BE2C (cell line): ENCODE measurements at regions not wholly inside any gene's neighbourhood (a gene's known extent, or its start where the extent isn't known, plus 50 kb on each side); places are given as distances from the start of the nearest gene placed in this dataset.

Experiments
- DNase-seq: peaks from one replicate; pipeline ENCODE4 v3.0.0-alpha.2; 2020
- H3K27me3 ChIP-seq: fragments of 250-450 bp; sonication (Bioruptor Pico); 2 replicates; pipeline ENCODE4 v1.5.1; 2020; ENCODE audit warnings: mild to moderate bottlenecking
- H3K36me3 ChIP-seq: fragments of 250-450 bp; sonication (Bioruptor Pico); 2 replicates; pipeline ENCODE4 v1.5.1; 2020; ENCODE audit warnings: mild to moderate bottlenecking
- H3K4me1 ChIP-seq: fragments of 250-450 bp; sonication (Bioruptor Pico); 2 replicates; pipeline ENCODE4 v1.5.1; 2020
- H3K4me3 ChIP-seq: 2 replicates; pipeline ENCODE4 v1.5.1; 2011; ENCODE audit warnings: low read depth, low read length
- H3K9me3 ChIP-seq: fragments of 250-450 bp; sonication (Bioruptor Pico); 2 replicates; pipeline ENCODE4 v1.5.1; 2020
- CTCF ChIP-seq: IDR thresholded peaks from 2 replicates; pipeline ENCODE4 v1.5.1; 2012; ENCODE audit warnings: mild to moderate bottlenecking, low read depth, low read length

- H3K4me1 ChIP-seq: no peaks in the 10 kb centered on the region; the same call in 1 of the 2 replicates
- no peak overlapping the region for H3K4me3 ChIP-seq
- no peaks in the 10 kb centered on the region for H3K36me3 ChIP-seq
- no peaks in the 10 kb centered on the region for H3K9me3 ChIP-seq
- no peak for TF ChIP-seq CTCF
- H3K27me3 ChIP-seq: no peaks in the 10 kb centered on the region
- DNase-seq: no peak
Observed at GRCh38 chr1:104136621-104137020, 386.9 kb downstream of the AMY1C start.

- Histone ChIP-seq H3K36me3 (no peaks in the 10 kb centered on the region), H3K4me1 (no peaks in the 10 kb centered on the region), H3K27me3 (no peaks in the 10 kb centered on the region), H3K9me3 (no peaks in the 10 kb centered on the region), H3K4me3 (no peak overlapping the region)
- no peak for TF ChIP-seq CTCF
- no peak for DNase-seq
Observed at GRCh38 chr1:104156738-104157137, 407.0 kb downstream of the AMY1C start.

- no peaks in the 10 kb centered on the region for H3K4me1 ChIP-seq
- peak; percentile 27; the same call in 1 of the 2 replicates for TF ChIP-seq CTCF
- DNase-seq: no peak
- no peaks in the 10 kb centered on the region for H3K9me3 ChIP-seq
- no peak overlapping the region for H3K4me3 ChIP-seq
- no peaks in the 10 kb centered on the region for H3K36me3 ChIP-seq
- no peaks in the 10 kb centered on the region for H3K27me3 ChIP-seq
Observed at GRCh38 chr1:104163912-104164476, 414.3 kb downstream of the AMY1C start.

GRCh38 chr1:104172243-104172681, 422.6 kb downstream of the AMY1C start:
- H3K4me3 ChIP-seq: no peak overlapping the region
- no peak for DNase-seq
- no peaks in the 10 kb centered on the region for H3K36me3 ChIP-seq
- no peaks in the 10 kb centered on the region for H3K4me1 ChIP-seq
- H3K9me3 ChIP-seq: no peaks in the 10 kb centered on the region
- no peak for TF ChIP-seq CTCF
- H3K27me3 ChIP-seq: no peaks in the 10 kb centered on the region

GRCh38 chr1:104182251-104182650, 432.6 kb downstream of the AMY1C start:
- no peak for TF ChIP-seq CTCF
- no peaks in the 10 kb centered on the region for H3K27me3 ChIP-seq
- no peaks in the 10 kb centered on the region for H3K9me3 ChIP-seq
- H3K36me3 ChIP-seq: no peaks in the 10 kb centered on the region
- H3K4me1 ChIP-seq: no peaks in the 10 kb centered on the region; the same call in 1 of the 2 replicates
- H3K4me3 ChIP-seq: no peak overlapping the region
- peak; percentile 16 for DNase-seq

- Histone ChIP-seq H3K36me3 (no peaks in the 10 kb centered on the region), H3K9me3 (no peaks in the 10 kb centered on the region), H3K4me1 (no peaks in the 10 kb centered on the region), H3K27me3 (no peaks in the 10 kb centered on the region), H3K4me3 (no peak overlapping the region)
- no peak for TF ChIP-seq CTCF
- DNase-seq: no peak
Observed at GRCh38 chr1:104189207-104189606, 439.5 kb downstream of the AMY1C start.
